Loucy (cell line): ENCODE measurements at regions not wholly inside any gene's neighbourhood (a gene's known extent, or its start where the extent isn't known, plus 50 kb on each side); places are given as distances from the start of the nearest gene placed in this dataset.

ENCODE experiments used
- EZH2phosphoT487 ChIP-seq: fragments of 200-600 bp; IDR thresholded peaks from 2 replicates; pipeline ENCODE4 v1.6.1; 2018; ENCODE audit warnings: antibody characterized with exemption, mild to moderate bottlenecking, moderate library complexity, borderline replicate concordance
- TF ChIP-seq, protein P1 (sequence below): fragments of 200-600 bp; sonication (generic); conservative IDR thresholded peaks from 2 replicates; pipeline ENCODE4 v1.5.1; 2014; ENCODE audit warnings: mild to moderate bottlenecking, antibody characterized with exemption, low read length

DNA sequence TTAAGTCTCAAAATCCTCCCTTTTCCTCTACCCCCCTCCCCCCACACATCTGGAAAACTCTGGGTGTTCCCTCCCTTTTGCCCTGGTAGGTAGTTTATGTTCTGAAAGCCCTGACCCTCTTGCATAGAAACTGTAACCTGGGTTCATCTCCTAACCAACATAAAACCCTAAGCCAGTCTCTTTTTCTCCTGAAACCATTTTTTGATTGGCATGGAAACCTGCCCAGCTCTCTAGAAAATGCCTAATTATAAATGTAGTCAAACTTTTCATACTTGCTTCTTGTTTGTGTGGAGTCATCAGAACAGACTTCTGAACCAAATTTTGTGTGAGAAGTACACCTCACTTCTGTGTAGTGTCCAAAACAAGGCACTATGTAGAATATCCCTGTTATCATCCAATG lies 1264.4 kb downstream of the SI start:
- TF ChIP-seq, protein P1, sequence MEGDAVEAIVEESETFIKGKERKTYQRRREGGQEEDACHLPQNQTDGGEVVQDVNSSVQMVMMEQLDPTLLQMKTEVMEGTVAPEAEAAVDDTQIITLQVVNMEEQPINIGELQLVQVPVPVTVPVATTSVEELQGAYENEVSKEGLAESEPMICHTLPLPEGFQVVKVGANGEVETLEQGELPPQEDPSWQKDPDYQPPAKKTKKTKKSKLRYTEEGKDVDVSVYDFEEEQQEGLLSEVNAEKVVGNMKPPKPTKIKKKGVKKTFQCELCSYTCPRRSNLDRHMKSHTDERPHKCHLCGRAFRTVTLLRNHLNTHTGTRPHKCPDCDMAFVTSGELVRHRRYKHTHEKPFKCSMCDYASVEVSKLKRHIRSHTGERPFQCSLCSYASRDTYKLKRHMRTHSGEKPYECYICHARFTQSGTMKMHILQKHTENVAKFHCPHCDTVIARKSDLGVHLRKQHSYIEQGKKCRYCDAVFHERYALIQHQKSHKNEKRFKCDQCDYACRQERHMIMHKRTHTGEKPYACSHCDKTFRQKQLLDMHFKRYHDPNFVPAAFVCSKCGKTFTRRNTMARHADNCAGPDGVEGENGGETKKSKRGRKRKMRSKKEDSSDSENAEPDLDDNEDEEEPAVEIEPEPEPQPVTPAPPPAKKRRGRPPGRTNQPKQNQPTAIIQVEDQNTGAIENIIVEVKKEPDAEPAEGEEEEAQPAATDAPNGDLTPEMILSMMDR: no peak
- TF ChIP-seq EZH2phosphoT487: no peak
